Midbrain (tissue), 1 donor: ENCODE measurements at regions not wholly inside any gene's neighbourhood (a gene's known extent, or its start where the extent isn't known, plus 50 kb on each side); places are given as distances from the start of the nearest gene placed in this dataset.
"Not testable (repeated sequence)": the region's sequence is repeated elsewhere in the genome, so short reads cannot be mapped to it uniquely, and the experiment has no call there.

Source experiments
- DNase-seq: peaks from one replicate; lab custom pipeline; 2025; lab: John Stamatoyannopoulos, UW

DNA sequence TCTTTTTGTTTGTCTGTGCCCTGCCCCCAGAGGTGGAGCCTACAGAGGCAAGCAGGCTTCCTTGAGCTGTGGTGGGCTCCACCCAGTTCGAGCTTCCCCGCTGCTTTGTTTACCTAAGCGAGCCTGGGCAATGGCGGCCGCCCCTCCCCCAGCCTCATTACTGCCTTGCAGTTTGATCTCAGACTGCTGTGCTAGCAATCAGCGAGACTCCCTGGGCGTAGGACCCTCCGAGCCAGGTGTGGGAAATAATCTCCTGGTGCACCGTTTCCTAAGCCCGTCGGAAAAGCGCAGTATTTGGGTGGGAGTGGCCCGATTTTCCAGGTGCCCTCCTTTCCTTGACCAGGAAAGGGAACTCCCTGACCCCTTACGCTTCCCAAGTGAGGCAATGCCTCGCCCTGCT is 78.6 kb upstream of the HAND2 start:
- not testable (repeated sequence) for DNase-seq

- no peak for DNase-seq
Measured at GRCh38 chr4:173591760-173592159, 61.7 kb upstream of the HAND2 start.

DNA sequence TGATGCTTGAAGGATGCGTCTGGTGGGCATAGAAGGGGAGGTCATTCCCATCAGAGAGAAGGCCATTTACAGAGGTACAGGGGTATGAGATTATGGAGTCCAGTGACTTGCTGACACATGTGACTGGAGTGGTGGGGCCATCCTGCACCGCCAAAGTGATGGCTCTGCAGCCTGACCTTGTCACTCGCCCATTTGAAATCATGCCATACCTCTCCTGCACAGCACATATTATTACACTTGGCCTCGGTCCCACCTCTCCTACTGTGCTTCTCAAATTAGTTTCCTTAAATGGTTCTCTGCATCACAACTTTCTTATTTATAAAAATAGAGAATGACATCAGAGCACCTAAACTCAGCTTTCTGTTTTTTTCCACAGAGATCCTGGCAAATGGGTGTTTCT is 60.7 kb upstream of the HAND2 start:
- DNase-seq = no peak

DNA sequence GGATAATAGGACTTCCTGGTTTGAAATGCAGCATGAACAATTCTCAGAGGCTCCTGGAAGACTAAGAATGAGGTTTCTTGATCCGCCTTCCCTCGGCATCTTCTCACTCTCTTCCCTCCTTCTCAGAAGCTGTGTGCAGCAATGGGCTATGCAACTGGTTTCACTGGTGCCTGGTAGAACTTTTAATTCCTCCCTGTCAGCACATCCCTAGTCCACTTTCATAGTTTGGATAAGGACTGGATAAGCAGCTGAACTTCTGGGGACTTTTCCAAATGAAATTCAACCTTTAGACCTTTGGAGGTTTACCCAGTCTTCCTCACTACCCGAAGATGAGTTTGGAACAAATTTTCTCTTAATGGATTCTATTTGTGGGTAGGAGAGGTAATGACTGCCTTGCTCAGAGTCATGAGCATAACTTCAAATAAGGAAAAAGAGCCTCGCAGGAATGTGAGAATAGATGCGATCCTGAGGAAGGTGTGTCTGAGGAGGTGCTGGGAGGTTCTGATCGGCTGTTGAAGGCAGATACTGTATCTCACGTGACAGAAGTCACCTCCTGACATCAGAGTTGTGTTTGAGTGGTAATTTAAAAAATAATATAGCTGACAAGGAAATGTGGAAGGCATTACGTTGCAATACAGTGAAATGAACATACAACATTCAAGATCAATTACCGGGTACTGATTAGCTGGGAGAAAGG is 56.0 kb upstream of the HAND2 start:
- DNase-seq = no peak

DNA sequence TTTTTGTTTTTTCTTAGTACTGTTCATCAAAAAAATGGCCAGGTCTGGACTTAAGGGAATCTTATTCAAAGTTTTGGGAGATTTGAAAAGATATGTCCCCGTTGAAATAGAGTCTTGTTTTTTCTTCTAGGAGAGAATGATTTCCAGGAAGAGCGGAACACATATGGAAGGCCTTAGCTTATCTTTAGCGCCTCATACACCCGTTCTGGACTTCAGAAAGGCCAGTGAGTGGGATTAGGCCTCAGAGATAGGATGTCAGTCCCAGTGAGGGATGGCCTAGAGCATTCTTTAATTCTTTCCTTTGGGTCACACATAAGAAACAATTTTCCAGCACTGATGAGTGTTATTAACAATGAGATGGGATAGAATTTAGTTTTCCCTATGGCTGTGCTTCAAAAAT is 54.5 kb upstream of the HAND2 start:
- DNase-seq = no peak
